Osteoblast (primary cell): ENCODE measurements at regions not wholly inside any gene's neighbourhood (a gene's known extent, or its start where the extent isn't known, plus 50 kb on each side); places are given as distances from the start of the nearest gene placed in this dataset.
"Not testable (repeated sequence)": the region's sequence is repeated elsewhere in the genome, so short reads cannot be mapped to it uniquely, and the experiment has no call there.

Source experiments
- DNase-seq: peaks from one replicate; pipeline ENCODE4 v3.0.0; 2011; ENCODE audit warnings: low spot score, mixed read lengths; ENCODE audit not compliant: insufficient read length; ENCODE audit errors: missing footprints
- H2AFZ ChIP-seq: 2 replicates; pipeline ENCODE4 v1.6.0; 2011; ENCODE audit warnings: mild to moderate bottlenecking, low read length
- H3K27ac ChIP-seq: 2 replicates; pipeline ENCODE4 v1.5.1; 2011; ENCODE audit warnings: mild to moderate bottlenecking, low read depth, low read length, moderate library complexity
- H3K27me3 ChIP-seq: 2 replicates; pipeline ENCODE4 v1.6.0; 2012; ENCODE audit warnings: mild to moderate bottlenecking, control low read depth, inconsistent platforms, low read length, moderate library complexity; ENCODE audit not compliant: insufficient read depth
- H3K36me3 ChIP-seq: 2 replicates; pipeline ENCODE4 v1.5.1; 2011; ENCODE audit warnings: mild to moderate bottlenecking, low read length, control low read depth, moderate library complexity; ENCODE audit not compliant: insufficient read depth
- H3K4me1 ChIP-seq: 2 replicates; pipeline ENCODE4 v1.5.1; 2011; ENCODE audit warnings: mild to moderate bottlenecking, low read length, control low read depth, moderate library complexity; ENCODE audit not compliant: insufficient read depth
- H3K4me2 ChIP-seq: 2 replicates; pipeline ENCODE4 v1.6.0; 2011; ENCODE audit warnings: mild to moderate bottlenecking, low read length; ENCODE audit not compliant: insufficient read depth
- H3K4me3 ChIP-seq: fragments of 200-600 bp; sonication (generic); 3 replicates; pipeline ENCODE4 v1.5.1; 2012; ENCODE audit warnings: mild to moderate bottlenecking, low read length, inconsistent platforms; ENCODE audit not compliant: insufficient read depth
- H3K79me2 ChIP-seq: 2 replicates; pipeline ENCODE4 v1.6.0; 2012; ENCODE audit warnings: mild to moderate bottlenecking, low read length, control low read depth, inconsistent platforms; ENCODE audit not compliant: insufficient read depth
- H3K9me3 ChIP-seq: 2 replicates; pipeline ENCODE4 v1.5.1; 2011; ENCODE audit warnings: low read depth, low read length, control low read depth
- H4K20me1 ChIP-seq: 2 replicates; pipeline ENCODE4 v1.6.0; 2012; ENCODE audit warnings: mild to moderate bottlenecking, low read length, control low read depth; ENCODE audit not compliant: insufficient read depth
- TF ChIP-seq, protein P1 (sequence below): IDR thresholded peaks from 2 replicates; pipeline ENCODE4 v1.5.1; 2011; ENCODE audit warnings: mild to moderate bottlenecking, low read depth, low read length, moderate library complexity; ENCODE audit errors: extremely low read depth

DNA sequence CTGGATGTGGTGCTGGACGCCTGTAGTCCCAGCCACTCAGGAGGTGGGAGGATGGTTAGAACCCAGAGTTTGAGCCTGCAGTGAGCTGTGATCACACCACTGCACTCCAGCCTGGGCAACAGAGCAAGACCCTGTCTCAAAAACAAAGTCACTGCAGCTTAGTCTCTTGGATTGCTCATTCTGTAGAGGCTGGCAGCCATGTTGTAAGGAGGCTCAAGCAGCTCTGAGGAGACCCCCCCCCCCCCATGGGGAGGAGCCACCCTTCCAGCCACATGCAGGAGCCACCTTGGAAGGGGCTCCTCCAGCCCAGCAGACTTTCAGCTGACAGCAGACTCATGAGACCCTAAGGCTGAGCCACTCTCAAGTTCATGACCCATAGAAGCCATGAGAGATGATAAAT, 68.4 kb downstream of the FOXL3 start:
- no peaks in the 10 kb centered on the region for H3K36me3 ChIP-seq
- H3K9me3 ChIP-seq = peaks cover 7% of the 10 kb centered on the region
- peaks cover 29% of the 10 kb centered on the region for H3K27me3 ChIP-seq
- H3K4me2 ChIP-seq = no peak overlapping the region
- TF ChIP-seq, protein P1, sequence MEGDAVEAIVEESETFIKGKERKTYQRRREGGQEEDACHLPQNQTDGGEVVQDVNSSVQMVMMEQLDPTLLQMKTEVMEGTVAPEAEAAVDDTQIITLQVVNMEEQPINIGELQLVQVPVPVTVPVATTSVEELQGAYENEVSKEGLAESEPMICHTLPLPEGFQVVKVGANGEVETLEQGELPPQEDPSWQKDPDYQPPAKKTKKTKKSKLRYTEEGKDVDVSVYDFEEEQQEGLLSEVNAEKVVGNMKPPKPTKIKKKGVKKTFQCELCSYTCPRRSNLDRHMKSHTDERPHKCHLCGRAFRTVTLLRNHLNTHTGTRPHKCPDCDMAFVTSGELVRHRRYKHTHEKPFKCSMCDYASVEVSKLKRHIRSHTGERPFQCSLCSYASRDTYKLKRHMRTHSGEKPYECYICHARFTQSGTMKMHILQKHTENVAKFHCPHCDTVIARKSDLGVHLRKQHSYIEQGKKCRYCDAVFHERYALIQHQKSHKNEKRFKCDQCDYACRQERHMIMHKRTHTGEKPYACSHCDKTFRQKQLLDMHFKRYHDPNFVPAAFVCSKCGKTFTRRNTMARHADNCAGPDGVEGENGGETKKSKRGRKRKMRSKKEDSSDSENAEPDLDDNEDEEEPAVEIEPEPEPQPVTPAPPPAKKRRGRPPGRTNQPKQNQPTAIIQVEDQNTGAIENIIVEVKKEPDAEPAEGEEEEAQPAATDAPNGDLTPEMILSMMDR = no peak
- H3K4me1 ChIP-seq = peaks cover 4% of the 10 kb centered on the region
- no peak for DNase-seq
- no peaks in the 10 kb centered on the region for H3K79me2 ChIP-seq
- H2AFZ ChIP-seq = no peak overlapping the region
- no peaks in the 10 kb centered on the region for H4K20me1 ChIP-seq
- H3K27ac ChIP-seq = no peak overlapping the region
- no peak overlapping the region for H3K4me3 ChIP-seq

DNA sequence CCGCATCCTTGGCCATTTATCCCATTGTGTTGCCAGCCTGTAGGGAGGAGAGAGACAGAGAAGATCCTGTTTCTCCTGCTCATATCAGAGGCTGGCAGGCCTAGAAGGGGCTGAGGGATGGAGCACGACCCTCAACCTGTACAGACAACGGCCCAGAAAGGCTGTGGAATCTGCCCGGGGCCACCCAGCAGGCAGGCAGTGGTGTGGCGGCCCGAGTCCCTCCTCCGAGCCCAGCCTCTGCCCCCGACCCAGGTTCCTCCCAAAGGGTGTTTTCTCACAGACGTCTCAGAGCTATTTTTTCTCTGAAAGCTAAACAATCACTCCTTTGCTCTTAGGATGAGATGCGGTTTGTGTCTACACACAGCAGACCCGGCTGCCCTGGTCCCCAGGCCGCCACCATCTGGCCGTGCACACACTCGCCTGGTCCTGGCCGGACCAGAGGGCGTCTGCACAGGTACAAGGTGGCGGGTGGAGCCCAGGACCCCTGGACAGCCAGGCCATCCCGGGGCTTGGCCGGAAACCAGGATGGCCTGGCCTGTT, 69.3 kb downstream of the FOXL3 start:
- Histone ChIP-seq H3K4me2 (no peak overlapping the region), H3K9me3 (peaks cover 7% of the 10 kb centered on the region), H3K36me3 (no peaks in the 10 kb centered on the region), H4K20me1 (no peaks in the 10 kb centered on the region), H3K4me1 (peaks cover 4% of the 10 kb centered on the region), H2AFZ (no peak overlapping the region), H3K27me3 (peaks cover 29% of the 10 kb centered on the region), H3K79me2 (no peaks in the 10 kb centered on the region), H3K27ac (no peak overlapping the region), H3K4me3 (no peak overlapping the region)
- no peak for DNase-seq
- TF ChIP-seq, protein P1 = no peak

DNA sequence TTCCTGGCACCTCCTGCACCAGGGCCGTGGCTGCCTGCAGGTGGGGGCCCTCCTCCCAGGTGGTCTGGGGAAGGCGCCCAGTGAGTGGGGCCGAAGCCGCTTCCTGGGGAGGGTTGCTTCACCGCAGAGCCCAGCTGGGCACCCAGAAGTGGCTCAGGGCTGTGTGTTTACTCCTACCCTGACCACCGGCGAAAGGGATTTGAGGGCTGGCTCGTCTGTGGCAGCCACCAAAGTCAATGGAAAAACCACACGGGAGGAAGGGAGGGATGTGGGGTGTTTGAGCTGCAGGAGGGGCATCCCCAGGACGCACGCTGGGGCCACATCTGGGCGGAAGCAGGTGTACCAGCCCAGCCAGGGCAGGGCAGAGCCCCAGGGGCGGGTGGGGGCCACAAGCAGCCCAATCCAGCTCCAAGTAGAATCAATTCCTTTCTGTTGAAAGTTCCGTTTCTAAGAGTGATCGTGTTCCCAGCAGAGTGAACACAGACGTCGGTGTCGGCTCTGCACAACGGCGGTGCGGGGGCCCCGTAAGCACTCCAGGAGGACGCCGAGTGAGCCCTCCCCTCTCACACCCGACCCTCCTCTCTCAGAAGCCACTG, 69.9 kb downstream of the FOXL3 start:
- H3K9me3 ChIP-seq = peaks cover 7% of the 10 kb centered on the region
- H2AFZ ChIP-seq = peak overlapping the region; percentile 47
- H3K36me3 ChIP-seq = no peaks in the 10 kb centered on the region
- peak overlapping the region; percentile 28 for H3K4me3 ChIP-seq
- H4K20me1 ChIP-seq = no peaks in the 10 kb centered on the region
- H3K4me2 ChIP-seq = no peak overlapping the region
- peaks cover 29% of the 10 kb centered on the region for H3K27me3 ChIP-seq
- peaks cover 4% of the 10 kb centered on the region for H3K4me1 ChIP-seq
- no peaks in the 10 kb centered on the region for H3K79me2 ChIP-seq
- TF ChIP-seq, protein P1 = no peak
- H3K27ac ChIP-seq = no peak overlapping the region
- no peak for DNase-seq

DNA sequence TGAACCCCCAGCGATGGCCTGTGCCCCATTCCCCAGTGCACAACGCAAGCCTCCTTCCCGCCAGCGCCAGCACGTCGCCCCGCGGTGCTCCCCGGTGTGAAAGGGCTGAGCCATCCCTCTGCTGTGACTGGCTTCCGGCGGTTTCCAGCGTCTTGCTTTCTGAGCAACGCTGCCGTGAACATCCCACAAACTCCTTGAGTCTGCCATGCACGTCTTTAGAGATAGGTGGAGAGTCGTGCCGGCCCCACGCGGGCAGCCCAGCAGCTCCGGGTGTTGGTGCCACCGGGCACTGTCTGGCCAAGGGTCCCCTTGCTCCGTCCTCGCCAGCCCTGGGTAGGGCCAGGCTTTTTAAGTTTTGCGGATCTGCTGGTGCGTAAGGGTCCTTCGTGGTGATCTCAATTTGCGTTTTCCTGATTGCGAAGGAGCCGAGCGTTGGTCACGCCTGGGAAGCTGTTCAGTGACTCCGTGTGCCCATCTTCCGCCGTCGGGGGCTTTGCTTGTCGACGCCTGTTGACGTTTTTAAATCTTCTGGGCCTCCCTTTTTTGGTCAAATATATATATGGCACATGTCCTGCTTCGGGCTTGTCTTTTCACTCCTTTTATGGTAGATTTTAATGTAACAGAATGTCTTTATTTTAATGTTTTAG, 70.6 kb downstream of the FOXL3 start:
- Histone ChIP-seq H3K4me3 (peak overlapping the region; percentile 28), H3K36me3 (no peaks in the 10 kb centered on the region), H3K79me2 (no peaks in the 10 kb centered on the region), H3K27ac (no peak overlapping the region), H4K20me1 (no peaks in the 10 kb centered on the region), H3K4me2 (no peak overlapping the region), H2AFZ (peak overlapping the region; percentile 47), H3K27me3 (peaks cover 29% of the 10 kb centered on the region), H3K9me3 (peaks cover 7% of the 10 kb centered on the region), H3K4me1 (peaks cover 4% of the 10 kb centered on the region)
- no peak for DNase-seq
- TF ChIP-seq, protein P1 = no peak

DNA sequence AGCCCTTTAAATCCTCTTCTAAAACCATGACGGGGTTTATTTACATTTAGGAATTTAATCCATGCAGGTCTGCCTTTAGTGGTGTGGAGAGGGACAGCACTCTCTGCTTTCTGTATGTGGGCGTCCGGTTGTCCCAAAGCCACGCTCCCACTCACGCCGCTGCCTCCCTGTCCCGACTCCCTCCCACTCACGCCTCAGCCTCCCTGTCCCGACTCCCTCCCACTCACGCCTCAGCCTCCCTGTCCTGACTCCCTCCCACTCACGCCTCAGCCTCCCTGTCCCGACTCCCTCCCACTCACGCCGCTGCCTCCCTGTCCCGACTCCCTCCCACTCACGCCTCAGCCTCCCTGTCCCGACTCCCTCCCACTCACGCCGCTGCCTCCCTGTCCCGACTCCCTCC, 71.2 kb downstream of the FOXL3 start:
- H3K4me3 ChIP-seq, H3K27ac ChIP-seq, H3K4me1 ChIP-seq, H3K9me3 ChIP-seq, H4K20me1 ChIP-seq, H3K79me2 ChIP-seq, DNase-seq, H2AFZ ChIP-seq, H3K36me3 ChIP-seq, H3K4me2 ChIP-seq: not testable (repeated sequence)
- H3K27me3 ChIP-seq = peaks cover 29% of the 10 kb centered on the region
